Keratinocyte (primary cell): ENCODE measurements at regions not wholly inside any gene's neighbourhood (a gene's known extent, or its start where the extent isn't known, plus 50 kb on each side); places are given as distances from the start of the nearest gene placed in this dataset.

Source experiments
- DNase-seq: peaks from one replicate; pipeline ENCODE4 v3.0.0-alpha.2; 2011; ENCODE audit warnings: low read depth, missing footprints, low spot score
- FAIRE-seq: peaks from 2 replicates; lab custom pipeline; 2011; peaks lifted over from hg19 to GRCh38; lab: Jason Lieb, UNC
- H2AFZ ChIP-seq: 2 replicates; pipeline ENCODE4 v1.6.0; 2012; ENCODE audit warnings: low read length, control low read depth, inconsistent platforms; ENCODE audit not compliant: control insufficient read depth
- H3K27ac ChIP-seq: 2 replicates; pipeline ENCODE4 v1.5.1; 2011; ENCODE audit warnings: low read length; ENCODE audit not compliant: control insufficient read depth, insufficient read depth
- H3K27me3 ChIP-seq: 3 replicates; pipeline ENCODE4 v1.6.0; 2011; ENCODE audit warnings: low read length; ENCODE audit not compliant: control insufficient read depth, insufficient read depth; ENCODE audit errors: extremely low read depth
- H3K36me3 ChIP-seq, 2 experiments: 2 replicates in 1 of 2; 3 replicates in 1 of 2; pipeline ENCODE4 v1.5.1; 2011; ENCODE audit warnings: low read length in 2 of 2, mild to moderate bottlenecking in 1 of 2; ENCODE audit not compliant: control insufficient read depth in 2 of 2, insufficient read depth in 2 of 2; ENCODE audit errors: extremely low read depth in 1 of 2
- H3K4me1 ChIP-seq: 3 replicates; pipeline ENCODE4 v1.5.1; 2011; ENCODE audit warnings: low read length; ENCODE audit not compliant: control insufficient read depth, insufficient read depth; ENCODE audit errors: extremely low read depth
- H3K4me2 ChIP-seq: 3 replicates; pipeline ENCODE4 v1.6.0; 2011; ENCODE audit warnings: low read depth, low read length; ENCODE audit not compliant: control insufficient read depth, insufficient read depth; ENCODE audit errors: extremely low read depth
- H3K4me3 ChIP-seq, 3 experiments: fragments of 200-600 bp in 1 of 3; sonication (generic) in 1 of 3; 2 replicates in 2 of 3; 3 replicates in 1 of 3; pipeline ENCODE4 v1.5.1; 2011 to 2016; ENCODE audit warnings: low read length in 3 of 3, mild to moderate bottlenecking in 3 of 3, control low read depth in 2 of 3, inconsistent platforms in 1 of 3, low read depth in 1 of 3, mixed read lengths in 1 of 3, mixed run types in 1 of 3, moderate library complexity in 1 of 3; ENCODE audit not compliant: control insufficient read depth in 2 of 3, insufficient read depth in 2 of 3; ENCODE audit errors: extremely low read depth in 1 of 3
- H3K79me2 ChIP-seq: 2 replicates; pipeline ENCODE4 v1.6.0; 2012; ENCODE audit warnings: low read length; ENCODE audit not compliant: control insufficient read depth, insufficient read depth
- H3K9ac ChIP-seq: 3 replicates; pipeline ENCODE4 v1.6.0; 2011; ENCODE audit warnings: low read length; ENCODE audit not compliant: control insufficient read depth, insufficient read depth; ENCODE audit errors: extremely low read depth
- H3K9me1 ChIP-seq: 3 replicates; pipeline ENCODE4 v1.6.0; 2011; ENCODE audit warnings: low read length; ENCODE audit not compliant: control insufficient read depth, insufficient read depth; ENCODE audit errors: extremely low read depth
- H3K9me3 ChIP-seq: 2 replicates; pipeline ENCODE4 v1.5.1; 2012; ENCODE audit warnings: low read depth, low read length; ENCODE audit not compliant: control insufficient read depth
- H4K20me1 ChIP-seq: 3 replicates; pipeline ENCODE4 v1.6.0; 2011; ENCODE audit warnings: low read length; ENCODE audit not compliant: control insufficient read depth, insufficient read depth; ENCODE audit errors: extremely low read depth
- EZH2 ChIP-seq: IDR thresholded peaks from one replicate; pipeline ENCODE4 v1.6.1; 2012; ENCODE audit warnings: inconsistent platforms, mild to moderate bottlenecking, low read length, moderate library complexity
- dilution Hi-C: fragments of 300-500 bp; cut with MboI; formaldehyde crosslinking; loops from one replicate; pipeline ENCODE4 v1.7.0; 2020; ENCODE audit warnings: low sequenced_read_pairs; ENCODE audit not compliant: extremely low pct_ligation_motif_present
- TF ChIP-seq, protein P1 (sequence below), 3 experiments: IDR thresholded peaks in 1 of 3; conservative IDR thresholded peaks in 1 of 3; optimal IDR thresholded peaks in 1 of 3; 2 replicates in 2 of 3; 3 replicates in 1 of 3; pipeline versions ENCODE3 to v1.5.1; 2011; ENCODE audit warnings: low read length in 3 of 3, mild to moderate bottlenecking in 3 of 3, moderate library complexity in 2 of 3, control low read depth in 1 of 3, inconsistent platforms in 1 of 3; ENCODE audit not compliant: insufficient read depth in 2 of 3; ENCODE audit errors: extremely low read depth in 1 of 3

DNA sequence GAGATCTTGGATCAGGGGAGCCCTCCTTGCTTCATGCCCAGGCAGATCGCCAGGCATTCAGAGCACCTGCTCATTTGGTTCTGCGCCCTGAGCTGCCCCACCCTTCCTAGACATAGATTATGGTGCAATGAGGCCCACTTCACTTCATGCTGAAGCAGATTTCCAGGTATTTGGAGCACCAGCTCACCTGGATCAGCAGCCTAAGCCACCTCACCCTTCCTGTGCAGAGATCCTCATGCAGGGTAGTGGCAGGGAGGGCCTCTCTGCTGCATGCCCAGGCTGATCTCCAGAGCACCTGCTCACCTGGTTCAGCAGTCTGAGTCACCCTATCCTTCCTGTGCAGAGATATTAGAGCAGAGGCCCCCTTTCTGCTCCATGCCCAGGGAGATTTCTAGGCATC, 1966.1 kb downstream of the PCDH9 start:
- no peaks in the 10 kb centered on the region for H3K4me1 ChIP-seq
- TF ChIP-seq, protein P1, sequence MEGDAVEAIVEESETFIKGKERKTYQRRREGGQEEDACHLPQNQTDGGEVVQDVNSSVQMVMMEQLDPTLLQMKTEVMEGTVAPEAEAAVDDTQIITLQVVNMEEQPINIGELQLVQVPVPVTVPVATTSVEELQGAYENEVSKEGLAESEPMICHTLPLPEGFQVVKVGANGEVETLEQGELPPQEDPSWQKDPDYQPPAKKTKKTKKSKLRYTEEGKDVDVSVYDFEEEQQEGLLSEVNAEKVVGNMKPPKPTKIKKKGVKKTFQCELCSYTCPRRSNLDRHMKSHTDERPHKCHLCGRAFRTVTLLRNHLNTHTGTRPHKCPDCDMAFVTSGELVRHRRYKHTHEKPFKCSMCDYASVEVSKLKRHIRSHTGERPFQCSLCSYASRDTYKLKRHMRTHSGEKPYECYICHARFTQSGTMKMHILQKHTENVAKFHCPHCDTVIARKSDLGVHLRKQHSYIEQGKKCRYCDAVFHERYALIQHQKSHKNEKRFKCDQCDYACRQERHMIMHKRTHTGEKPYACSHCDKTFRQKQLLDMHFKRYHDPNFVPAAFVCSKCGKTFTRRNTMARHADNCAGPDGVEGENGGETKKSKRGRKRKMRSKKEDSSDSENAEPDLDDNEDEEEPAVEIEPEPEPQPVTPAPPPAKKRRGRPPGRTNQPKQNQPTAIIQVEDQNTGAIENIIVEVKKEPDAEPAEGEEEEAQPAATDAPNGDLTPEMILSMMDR (optimal IDR thresholded peaks at IDR 0.05 in 1 of 3, IDR thresholded peaks at IDR 0.05 in 1 of 3, conservative IDR thresholded peaks at IDR 0.05 in 1 of 3; ENCODE audit: extremely low read depth in 1 of 3, insufficient read depth in 2 of 3, low read length in 3 of 3) = no peak
- TF ChIP-seq EZH2 = no peak
- no peak overlapping the region for H3K27ac ChIP-seq
- dilution Hi-C loops = no loop called here
- FAIRE-seq (no peak), DNase-seq (no peak)
- H3K36me3 ChIP-seq = no peaks in the 10 kb centered on the region
- no peak overlapping the region for H3K4me3 ChIP-seq
- no peak overlapping the region for H2AFZ ChIP-seq
- H3K9ac ChIP-seq = no peak overlapping the region
- no peaks in the 10 kb centered on the region for H3K79me2 ChIP-seq
- H3K9me3 ChIP-seq = no peaks in the 10 kb centered on the region
- H3K9me1 ChIP-seq = no peaks in the 10 kb centered on the region
- H4K20me1 ChIP-seq = no peaks in the 10 kb centered on the region
- H3K4me2 ChIP-seq = no peak overlapping the region
- H3K27me3 ChIP-seq = no peaks in the 10 kb centered on the region

DNA sequence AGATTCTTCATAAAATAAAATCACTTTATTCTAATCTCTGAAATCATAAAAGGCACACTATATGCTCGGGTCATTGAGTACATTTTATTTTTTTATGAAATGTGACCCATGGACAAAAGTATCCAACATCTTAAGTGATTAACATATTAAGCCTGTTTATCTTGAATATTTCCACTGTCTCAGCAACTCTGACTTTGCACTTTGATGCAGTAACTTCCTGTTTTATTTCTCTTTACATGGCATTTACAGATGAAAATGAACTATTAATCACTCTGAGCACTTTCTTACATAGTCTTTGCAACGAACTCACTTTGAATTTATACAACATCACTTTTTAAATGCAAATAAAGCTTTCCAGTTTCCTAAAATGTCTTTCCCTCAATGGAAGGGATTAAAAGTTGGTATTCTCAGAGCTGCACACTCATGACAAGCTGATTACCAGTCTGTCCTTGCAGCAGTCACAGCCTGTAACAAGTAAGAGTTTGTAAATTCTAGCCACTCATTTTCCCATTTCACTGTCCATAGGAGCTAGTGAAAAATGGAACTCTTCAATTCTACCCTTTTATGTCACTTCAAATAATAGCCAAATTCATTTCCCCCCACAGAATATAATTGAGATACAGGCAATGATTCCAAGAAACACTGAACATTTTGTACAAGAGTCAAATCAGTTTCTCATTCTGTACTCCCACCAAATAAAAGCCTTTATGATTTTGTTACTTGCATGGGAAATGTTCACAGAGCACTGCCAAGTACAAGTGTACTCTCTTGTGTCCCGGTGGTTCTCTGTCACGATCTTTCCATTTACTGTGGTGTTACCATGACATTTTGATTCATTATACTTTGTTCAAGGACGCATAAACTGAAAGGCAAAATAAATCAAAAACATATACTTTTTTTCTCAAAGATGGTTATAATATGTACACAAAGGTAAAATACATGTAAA, 1968.9 kb downstream of the PCDH9 start:
- Histone ChIP-seq H3K9ac (no peak overlapping the region), H3K4me1 (no peaks in the 10 kb centered on the region), H3K4me2 (no peak overlapping the region), H3K27me3 (no peaks in the 10 kb centered on the region), H2AFZ (no peak overlapping the region), H3K9me1 (no peaks in the 10 kb centered on the region), H4K20me1 (no peaks in the 10 kb centered on the region), H3K79me2 (no peaks in the 10 kb centered on the region), H3K27ac (no peak overlapping the region), H3K4me3 (no peak overlapping the region), H3K9me3 (no peaks in the 10 kb centered on the region), H3K36me3 (no peaks in the 10 kb centered on the region)
- no peak for FAIRE-seq
- TF ChIP-seq, protein P1 (optimal IDR thresholded peaks at IDR 0.05 in 1 of 3, IDR thresholded peaks at IDR 0.05 in 1 of 3, conservative IDR thresholded peaks at IDR 0.05 in 1 of 3; ENCODE audit: extremely low read depth in 1 of 3, insufficient read depth in 2 of 3, low read length in 3 of 3) = no peak
- TF ChIP-seq EZH2 = no peak
- dilution Hi-C loops = no loop called here
- DNase-seq = no peak
